ENCODE measurements at regions not wholly inside any gene's neighbourhood (a gene's known extent, or its start where the extent isn't known, plus 50 kb on each side); places are given as distances from the start of the nearest gene placed in this dataset.

- TF ChIP-seq ZC3H4 (CRISPR knock-in tag; IDR thresholded peaks at IDR 0.05; ENCODE audit: borderline replicate concordance), result no peak
- no peak for TF ChIP-seq SMARCA5 (IDR thresholded peaks at IDR 0.05)
- TF ChIP-seq POU5F1 (IDR thresholded peaks at IDR 0.05; ENCODE audit: borderline replicate concordance, low read depth, low read length, partially characterized antibody), result no peak
- TF ChIP-seq FOS (IDR thresholded peaks at IDR 0.05; ENCODE audit: extremely low read depth, insufficient read length), result no peak
- TF ChIP-seq ZNF695 (CRISPR knock-in tag; IDR thresholded peaks at IDR 0.05), result no peak
- no peak for TF ChIP-seq ZNF511 (CRISPR knock-in tag; IDR thresholded peaks at IDR 0.05)
- no peak for TF ChIP-seq ZFX (CRISPR knock-in tag; IDR thresholded peaks at IDR 0.05)
- TF ChIP-seq SIN3A (IDR thresholded peaks at IDR 0.05; ENCODE audit: borderline replicate concordance in 2 of 2, control insufficient read depth in 1 of 2, low read depth in 2 of 2, low read length in 2 of 2), result no peak
- TF ChIP-seq GATA2 (CRISPR knock-in tag; IDR thresholded peaks at IDR 0.05), result no peak
- no peak for TF ChIP-seq CHD7 (IDR thresholded peaks at IDR 0.05; ENCODE audit: low read depth, low read length)
Observed at GRCh38 chr20:3316136-3316535, 77.1 kb upstream of the SLC4A11 start (continued).
